ENCODE measurements at regions not wholly inside any gene's neighbourhood (a gene's known extent, or its start where the extent isn't known, plus 50 kb on each side); places are given as distances from the start of the nearest gene placed in this dataset.

- no peak for TF ChIP-seq POLR2AphosphoS5 (IDR thresholded peaks at IDR 0.05; ENCODE audit: borderline replicate concordance, low read depth, low read length)
- no peak for TF ChIP-seq EZH2 (IDR thresholded peaks at IDR 0.05)
These were observed 517.3 kb downstream of the MFSD1 start for GRCh38 chr3:159319156-159319555.

Measured in SK-N-MC (cell line).